Neural cell (in vitro differentiated cells): ENCODE measurements at regions not wholly inside any gene's neighbourhood (a gene's known extent, or its start where the extent isn't known, plus 50 kb on each side); places are given as distances from the start of the nearest gene placed in this dataset.

Experiments used
- H2AFZ ChIP-seq: fragments of 200-600, 300-800 bp; sonication (generic), shearing (Covaris generic); 2 replicates; pipeline ENCODE4 v1.6.0; 2014; ENCODE audit warnings: low read depth, mild to moderate bottlenecking, antibody characterized with exemption, low read length, moderate library complexity
- H3F3A ChIP-seq: fragments of 200-600 bp; shearing (Covaris generic); 2 replicates; pipeline ENCODE4 v1.6.1; 2016; ENCODE audit warnings: mild to moderate bottlenecking, moderate library complexity, mixed read lengths, antibody characterized with exemption, low read length; ENCODE audit not compliant: insufficient read depth, poor library complexity, severe bottlenecking
- H3K27ac ChIP-seq: fragments of 200-600, 300-800 bp; sonication (generic), shearing (Covaris generic); 2 replicates; pipeline ENCODE4 v1.5.1; 2014; ENCODE audit warnings: mild to moderate bottlenecking, low read length, moderate library complexity
- H3K27me3 ChIP-seq: fragments of 300-800, 200-600 bp; sonication (generic), shearing (Covaris generic); 2 replicates; pipeline ENCODE4 v1.6.0; 2014; ENCODE audit warnings: mild to moderate bottlenecking, low read depth, low read length, moderate library complexity; ENCODE audit not compliant: insufficient read depth
- H3K36me3 ChIP-seq: fragments of 300-800, 200-600 bp; sonication (generic), shearing (Covaris generic); 2 replicates; pipeline ENCODE4 v1.5.1; 2014; ENCODE audit warnings: mild to moderate bottlenecking, antibody characterized with exemption, low read length, moderate library complexity; ENCODE audit not compliant: insufficient read depth
- H3K4me2 ChIP-seq: fragments of 300-800, 200-600 bp; sonication (generic), shearing (Covaris generic); 2 replicates; pipeline ENCODE4 v1.6.0; 2014; ENCODE audit warnings: mild to moderate bottlenecking, low read length
- H3K4me3 ChIP-seq: fragments of 300-800, 200-600 bp; sonication (generic), shearing (Covaris generic); 2 replicates; pipeline ENCODE4 v1.5.1; 2014; ENCODE audit warnings: mild to moderate bottlenecking, low read length, moderate library complexity
- H3K79me2 ChIP-seq: fragments of 200-600 bp; shearing (Covaris generic); replicated peaks from 2 replicates; pipeline ENCODE4 v1.6.0; 2014; ENCODE audit warnings: mild to moderate bottlenecking, low read length, moderate library complexity; ENCODE audit not compliant: insufficient read depth
- H3K9ac ChIP-seq: fragments of 300-800, 200-600 bp; sonication (generic), shearing (Covaris generic); 2 replicates; pipeline ENCODE4 v1.6.1; 2016; ENCODE audit warnings: mild to moderate bottlenecking, low read length, mixed read lengths
- H3K9me2 ChIP-seq: fragments of 200-600 bp; shearing (Covaris generic); 2 replicates; pipeline ENCODE4 v1.6.1; 2016; ENCODE audit warnings: mild to moderate bottlenecking, low read length, mixed read lengths; ENCODE audit not compliant: insufficient read depth
- H3K9me3 ChIP-seq: fragments of 200-600, 300-800 bp; sonication (generic), shearing (Covaris generic); 2 replicates; pipeline ENCODE4 v1.6.1; 2016; ENCODE audit warnings: mild to moderate bottlenecking, mixed run types, low read length, moderate library complexity, mixed read lengths
- H4K20me1 ChIP-seq: fragments of 200-600 bp; shearing (Covaris generic); 2 replicates; pipeline ENCODE4 v1.6.1; 2016; ENCODE audit warnings: mild to moderate bottlenecking, mixed run types; ENCODE audit not compliant: insufficient read depth
- EP300 ChIP-seq: fragments of 450-650 bp; conservative IDR thresholded peaks from 2 replicates; pipeline ENCODE4 v1.6.1; 2014; ENCODE audit warnings: antibody characterized with exemption, mild to moderate bottlenecking, moderate library complexity; ENCODE audit not compliant: poor library complexity, severe bottlenecking
- EZH2 ChIP-seq: fragments of 200-600, 300-800 bp; shearing (Covaris generic), sonication (generic); IDR thresholded peaks from 2 replicates; pipeline ENCODE4 v1.6.1; 2014; ENCODE audit warnings: antibody characterized with exemption, low read length, borderline replicate concordance, mild to moderate bottlenecking; ENCODE audit not compliant: insufficient read depth, poor library complexity, severe bottlenecking
- MXI1 ChIP-seq: fragments of 450-650 bp; conservative IDR thresholded peaks from 2 replicates; pipeline ENCODE4 v1.6.1; 2014; ENCODE audit warnings: antibody characterized with exemption, mild to moderate bottlenecking; ENCODE audit not compliant: poor library complexity, severe bottlenecking
- POLR2AphosphoS5 ChIP-seq: IDR thresholded peaks from 2 replicates; pipeline ENCODE4 v1.6.1; 2012
- RAD21 ChIP-seq: fragments of 450-650 bp; conservative IDR thresholded peaks from 2 replicates; pipeline ENCODE4 v1.6.1; 2014; ENCODE audit warnings: antibody characterized with exemption, mild to moderate bottlenecking, moderate library complexity
- SMC3 ChIP-seq: fragments of 450-650 bp; conservative IDR thresholded peaks from 2 replicates; pipeline ENCODE4 v1.6.1; 2014; ENCODE audit warnings: antibody characterized with exemption, mild to moderate bottlenecking, moderate library complexity; ENCODE audit not compliant: poor library complexity
- TAF1 ChIP-seq: IDR thresholded peaks from 2 replicates; pipeline ENCODE4 v1.6.1; 2012; ENCODE audit warnings: low read depth
- TF ChIP-seq, protein P1 (sequence below): IDR thresholded peaks from 2 replicates; pipeline ENCODE4 v1.6.1; 2012; ENCODE audit warnings: borderline replicate concordance
- TF ChIP-seq, protein P2 (sequence below): fragments of 450-650 bp; IDR thresholded peaks from 2 replicates; pipeline ENCODE4 v1.5.1; 2014; ENCODE audit warnings: antibody characterized with exemption, mild to moderate bottlenecking, moderate library complexity; ENCODE audit not compliant: poor library complexity, severe bottlenecking

DNA sequence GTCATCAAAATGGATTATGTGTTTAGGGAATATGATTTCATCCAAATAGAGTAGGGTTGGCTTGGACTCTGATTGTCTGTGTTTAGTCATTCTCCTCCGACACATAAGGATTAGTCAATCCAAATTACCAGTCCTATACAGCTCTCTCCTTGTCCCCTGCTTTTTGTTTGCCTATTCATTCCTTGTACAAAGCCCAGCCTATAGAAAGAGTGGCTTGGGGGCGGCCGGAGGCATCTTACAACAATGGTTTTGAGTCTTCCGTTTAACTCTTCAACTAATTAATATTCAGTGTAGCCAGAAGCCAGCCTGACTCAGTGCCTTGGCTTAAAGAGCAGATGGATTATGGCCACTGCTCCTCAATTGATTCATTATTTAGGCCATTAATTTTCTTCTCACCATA is 796.6 kb upstream of the POU3F4 start:
- no peak overlapping the region for H3K9ac ChIP-seq
- no peaks in the 10 kb centered on the region for H3K27me3 ChIP-seq
- no peaks in the 10 kb centered on the region for H3K9me3 ChIP-seq
- H3K4me3 ChIP-seq = no peak overlapping the region
- no peaks in the 10 kb centered on the region for H3K36me3 ChIP-seq
- H3K9me2 ChIP-seq = no peaks in the 10 kb centered on the region
- TF ChIP-seq SMC3 (no peak), EZH2 (no peak), RAD21 (no peak), TAF1 (no peak), POLR2AphosphoS5 (no peak), MXI1 (no peak), EP300 (no peak)
- TF ChIP-seq, protein P1, sequence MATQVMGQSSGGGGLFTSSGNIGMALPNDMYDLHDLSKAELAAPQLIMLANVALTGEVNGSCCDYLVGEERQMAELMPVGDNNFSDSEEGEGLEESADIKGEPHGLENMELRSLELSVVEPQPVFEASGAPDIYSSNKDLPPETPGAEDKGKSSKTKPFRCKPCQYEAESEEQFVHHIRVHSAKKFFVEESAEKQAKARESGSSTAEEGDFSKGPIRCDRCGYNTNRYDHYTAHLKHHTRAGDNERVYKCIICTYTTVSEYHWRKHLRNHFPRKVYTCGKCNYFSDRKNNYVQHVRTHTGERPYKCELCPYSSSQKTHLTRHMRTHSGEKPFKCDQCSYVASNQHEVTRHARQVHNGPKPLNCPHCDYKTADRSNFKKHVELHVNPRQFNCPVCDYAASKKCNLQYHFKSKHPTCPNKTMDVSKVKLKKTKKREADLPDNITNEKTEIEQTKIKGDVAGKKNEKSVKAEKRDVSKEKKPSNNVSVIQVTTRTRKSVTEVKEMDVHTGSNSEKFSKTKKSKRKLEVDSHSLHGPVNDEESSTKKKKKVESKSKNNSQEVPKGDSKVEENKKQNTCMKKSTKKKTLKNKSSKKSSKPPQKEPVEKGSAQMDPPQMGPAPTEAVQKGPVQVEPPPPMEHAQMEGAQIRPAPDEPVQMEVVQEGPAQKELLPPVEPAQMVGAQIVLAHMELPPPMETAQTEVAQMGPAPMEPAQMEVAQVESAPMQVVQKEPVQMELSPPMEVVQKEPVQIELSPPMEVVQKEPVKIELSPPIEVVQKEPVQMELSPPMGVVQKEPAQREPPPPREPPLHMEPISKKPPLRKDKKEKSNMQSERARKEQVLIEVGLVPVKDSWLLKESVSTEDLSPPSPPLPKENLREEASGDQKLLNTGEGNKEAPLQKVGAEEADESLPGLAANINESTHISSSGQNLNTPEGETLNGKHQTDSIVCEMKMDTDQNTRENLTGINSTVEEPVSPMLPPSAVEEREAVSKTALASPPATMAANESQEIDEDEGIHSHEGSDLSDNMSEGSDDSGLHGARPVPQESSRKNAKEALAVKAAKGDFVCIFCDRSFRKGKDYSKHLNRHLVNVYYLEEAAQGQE = no peak
- TF ChIP-seq, protein P2, sequence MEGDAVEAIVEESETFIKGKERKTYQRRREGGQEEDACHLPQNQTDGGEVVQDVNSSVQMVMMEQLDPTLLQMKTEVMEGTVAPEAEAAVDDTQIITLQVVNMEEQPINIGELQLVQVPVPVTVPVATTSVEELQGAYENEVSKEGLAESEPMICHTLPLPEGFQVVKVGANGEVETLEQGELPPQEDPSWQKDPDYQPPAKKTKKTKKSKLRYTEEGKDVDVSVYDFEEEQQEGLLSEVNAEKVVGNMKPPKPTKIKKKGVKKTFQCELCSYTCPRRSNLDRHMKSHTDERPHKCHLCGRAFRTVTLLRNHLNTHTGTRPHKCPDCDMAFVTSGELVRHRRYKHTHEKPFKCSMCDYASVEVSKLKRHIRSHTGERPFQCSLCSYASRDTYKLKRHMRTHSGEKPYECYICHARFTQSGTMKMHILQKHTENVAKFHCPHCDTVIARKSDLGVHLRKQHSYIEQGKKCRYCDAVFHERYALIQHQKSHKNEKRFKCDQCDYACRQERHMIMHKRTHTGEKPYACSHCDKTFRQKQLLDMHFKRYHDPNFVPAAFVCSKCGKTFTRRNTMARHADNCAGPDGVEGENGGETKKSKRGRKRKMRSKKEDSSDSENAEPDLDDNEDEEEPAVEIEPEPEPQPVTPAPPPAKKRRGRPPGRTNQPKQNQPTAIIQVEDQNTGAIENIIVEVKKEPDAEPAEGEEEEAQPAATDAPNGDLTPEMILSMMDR = no peak
- no peaks in the 10 kb centered on the region for H3F3A ChIP-seq
- no peaks in the 10 kb centered on the region for H3K79me2 ChIP-seq
- H2AFZ ChIP-seq = no peak overlapping the region
- no peak overlapping the region for H3K27ac ChIP-seq
- no peak overlapping the region for H3K4me2 ChIP-seq
- H4K20me1 ChIP-seq = no peaks in the 10 kb centered on the region

DNA sequence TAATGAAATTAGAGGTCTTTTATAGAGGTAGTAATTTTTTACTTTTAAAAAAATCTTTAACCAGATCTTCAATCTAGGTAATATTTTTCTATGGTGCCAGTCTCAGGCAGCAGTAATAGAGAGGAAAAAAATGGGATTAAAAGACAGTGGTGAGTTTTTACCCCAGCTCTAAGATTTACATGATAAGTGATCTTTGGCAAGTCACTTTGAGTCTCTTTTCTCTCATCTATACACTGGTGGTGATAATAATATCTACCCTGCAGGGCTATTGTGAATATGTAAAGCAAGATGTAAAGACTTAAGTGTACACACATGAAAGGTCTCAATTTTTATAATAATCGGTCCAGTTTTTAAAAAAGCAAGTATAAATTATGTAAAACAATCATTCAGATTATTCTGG is 786.2 kb upstream of the POU3F4 start:
- Histone ChIP-seq H3K4me3 (no peak overlapping the region), H3F3A (no peaks in the 10 kb centered on the region), H3K27me3 (no peaks in the 10 kb centered on the region), H3K9me2 (no peaks in the 10 kb centered on the region), H3K9me3 (no peaks in the 10 kb centered on the region), H3K9ac (no peak overlapping the region), H4K20me1 (no peaks in the 10 kb centered on the region), H3K36me3 (no peaks in the 10 kb centered on the region), H3K27ac (no peak overlapping the region), H3K4me2 (no peak overlapping the region), H3K79me2 (no peaks in the 10 kb centered on the region), H2AFZ (no peak overlapping the region)
- TF ChIP-seq RAD21 = no peak
- TF ChIP-seq EZH2 = no peak
- no peak for TF ChIP-seq EP300
- TF ChIP-seq MXI1 = no peak
- TF ChIP-seq, protein P2 = no peak
- TF ChIP-seq TAF1 = no peak
- no peak for TF ChIP-seq POLR2AphosphoS5
- TF ChIP-seq, protein P1 = no peak
- no peak for TF ChIP-seq SMC3
